ENCODE measurements at regions not wholly inside any gene's neighbourhood (a gene's known extent, or its start where the extent isn't known, plus 50 kb on each side); places are given as distances from the start of the nearest gene placed in this dataset.

DNA sequence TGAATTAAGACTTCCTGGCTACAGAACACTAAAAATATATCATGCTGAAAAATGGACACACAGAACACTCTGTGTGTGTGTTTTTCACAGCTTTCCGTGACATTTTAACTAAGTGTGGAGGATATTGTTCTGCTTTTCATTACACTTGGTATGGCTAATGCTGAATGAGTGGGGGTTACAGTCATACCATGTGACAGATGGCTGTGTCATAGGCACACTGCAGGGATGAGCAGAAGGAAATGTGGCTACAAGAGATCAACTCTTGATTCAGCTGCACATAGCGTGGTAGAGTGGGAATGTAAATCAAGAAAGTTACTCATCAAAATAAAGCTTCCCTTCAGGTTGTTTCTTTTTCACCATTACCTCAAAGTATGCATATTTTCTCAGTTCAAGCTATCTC, 669.8 kb downstream of the IQCM start:
- peak; percentile 89 for ATAC-seq
- TF ChIP-seq, protein P1, sequence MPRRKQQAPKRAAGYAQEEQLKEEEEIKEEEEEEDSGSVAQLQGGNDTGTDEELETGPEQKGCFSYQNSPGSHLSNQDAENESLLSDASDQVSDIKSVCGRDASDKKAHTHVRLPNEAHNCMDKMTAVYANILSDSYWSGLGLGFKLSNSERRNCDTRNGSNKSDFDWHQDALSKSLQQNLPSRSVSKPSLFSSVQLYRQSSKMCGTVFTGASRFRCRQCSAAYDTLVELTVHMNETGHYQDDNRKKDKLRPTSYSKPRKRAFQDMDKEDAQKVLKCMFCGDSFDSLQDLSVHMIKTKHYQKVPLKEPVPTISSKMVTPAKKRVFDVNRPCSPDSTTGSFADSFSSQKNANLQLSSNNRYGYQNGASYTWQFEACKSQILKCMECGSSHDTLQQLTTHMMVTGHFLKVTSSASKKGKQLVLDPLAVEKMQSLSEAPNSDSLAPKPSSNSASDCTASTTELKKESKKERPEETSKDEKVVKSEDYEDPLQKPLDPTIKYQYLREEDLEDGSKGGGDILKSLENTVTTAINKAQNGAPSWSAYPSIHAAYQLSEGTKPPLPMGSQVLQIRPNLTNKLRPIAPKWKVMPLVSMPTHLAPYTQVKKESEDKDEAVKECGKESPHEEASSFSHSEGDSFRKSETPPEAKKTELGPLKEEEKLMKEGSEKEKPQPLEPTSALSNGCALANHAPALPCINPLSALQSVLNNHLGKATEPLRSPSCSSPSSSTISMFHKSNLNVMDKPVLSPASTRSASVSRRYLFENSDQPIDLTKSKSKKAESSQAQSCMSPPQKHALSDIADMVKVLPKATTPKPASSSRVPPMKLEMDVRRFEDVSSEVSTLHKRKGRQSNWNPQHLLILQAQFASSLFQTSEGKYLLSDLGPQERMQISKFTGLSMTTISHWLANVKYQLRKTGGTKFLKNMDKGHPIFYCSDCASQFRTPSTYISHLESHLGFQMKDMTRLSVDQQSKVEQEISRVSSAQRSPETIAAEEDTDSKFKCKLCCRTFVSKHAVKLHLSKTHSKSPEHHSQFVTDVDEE (CRISPR knock-in tag; IDR thresholded peaks at IDR 0.05) = no peak
- no peak for TF ChIP-seq GLIS3 (CRISPR knock-in tag; IDR thresholded peaks at IDR 0.05)
- no peak for TF ChIP-seq ZC3H10 (CRISPR knock-in tag; IDR thresholded peaks at IDR 0.05)
- no peak for TF ChIP-seq BACH2 (CRISPR knock-in tag; IDR thresholded peaks at IDR 0.05; ENCODE audit: borderline replicate concordance)

GRCh38 chr4:149144060-149144459, 671.6 kb downstream of the IQCM start:
- ATAC-seq = no peak
- no peak for TF ChIP-seq RARB (CRISPR knock-in tag; IDR thresholded peaks at IDR 0.05)
- no peak for TF ChIP-seq GLIS3 (CRISPR knock-in tag; IDR thresholded peaks at IDR 0.05)
- no peak for TF ChIP-seq OSR1 (CRISPR knock-in tag; IDR thresholded peaks at IDR 0.05)
- no peak for TF ChIP-seq ZC3H10 (CRISPR knock-in tag; IDR thresholded peaks at IDR 0.05)
- no peak for TF ChIP-seq ZNF565 (CRISPR knock-in tag; conservative IDR thresholded peaks at IDR 0.05; ENCODE audit: low read depth)
- TF ChIP-seq ZFP30 (CRISPR knock-in tag; IDR thresholded peaks at IDR 0.05) = no peak
- no peak for TF ChIP-seq ZNF70 (CRISPR knock-in tag; IDR thresholded peaks at IDR 0.05)
- TF ChIP-seq, protein P1 (CRISPR knock-in tag; IDR thresholded peaks at IDR 0.05) = no peak
- TF ChIP-seq, protein P2, sequence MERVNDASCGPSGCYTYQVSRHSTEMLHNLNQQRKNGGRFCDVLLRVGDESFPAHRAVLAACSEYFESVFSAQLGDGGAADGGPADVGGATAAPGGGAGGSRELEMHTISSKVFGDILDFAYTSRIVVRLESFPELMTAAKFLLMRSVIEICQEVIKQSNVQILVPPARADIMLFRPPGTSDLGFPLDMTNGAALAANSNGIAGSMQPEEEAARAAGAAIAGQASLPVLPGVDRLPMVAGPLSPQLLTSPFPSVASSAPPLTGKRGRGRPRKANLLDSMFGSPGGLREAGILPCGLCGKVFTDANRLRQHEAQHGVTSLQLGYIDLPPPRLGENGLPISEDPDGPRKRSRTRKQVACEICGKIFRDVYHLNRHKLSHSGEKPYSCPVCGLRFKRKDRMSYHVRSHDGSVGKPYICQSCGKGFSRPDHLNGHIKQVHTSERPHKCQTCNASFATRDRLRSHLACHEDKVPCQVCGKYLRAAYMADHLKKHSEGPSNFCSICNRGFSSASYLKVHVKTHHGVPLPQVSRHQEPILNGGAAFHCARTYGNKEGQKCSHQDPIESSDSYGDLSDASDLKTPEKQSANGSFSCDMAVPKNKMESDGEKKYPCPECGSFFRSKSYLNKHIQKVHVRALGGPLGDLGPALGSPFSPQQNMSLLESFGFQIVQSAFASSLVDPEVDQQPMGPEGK (CRISPR knock-in tag; IDR thresholded peaks at IDR 0.05; ENCODE audit: borderline replicate concordance) = no peak
- TF ChIP-seq TOX (CRISPR knock-in tag; IDR thresholded peaks at IDR 0.05; ENCODE audit: borderline replicate concordance) = no peak
- TF ChIP-seq PPARA (CRISPR knock-in tag; IDR thresholded peaks at IDR 0.05; ENCODE audit: borderline replicate concordance) = no peak
- TF ChIP-seq ZNF8 (CRISPR knock-in tag; IDR thresholded peaks at IDR 0.05) = no peak
- no peak for TF ChIP-seq SNAI2 (CRISPR knock-in tag; IDR thresholded peaks at IDR 0.05)
- no peak for TF ChIP-seq CREB5 (CRISPR knock-in tag; IDR thresholded peaks at IDR 0.05; ENCODE audit: low read depth)
- TF ChIP-seq CSRNP3 (CRISPR knock-in tag; IDR thresholded peaks at IDR 0.05) = no peak

GRCh38 chr4:149141391-149141790, 674.3 kb downstream of the IQCM start:
- no peak for ATAC-seq
- TF ChIP-seq BACH2 (CRISPR knock-in tag; IDR thresholded peaks at IDR 0.05; ENCODE audit: borderline replicate concordance) (no peak), CSDC2 (CRISPR knock-in tag; IDR thresholded peaks at IDR 0.05) (no peak), CSRNP3 (CRISPR knock-in tag; IDR thresholded peaks at IDR 0.05) (no peak), SNAI2 (CRISPR knock-in tag; IDR thresholded peaks at IDR 0.05) (no peak), ZNF565 (CRISPR knock-in tag; conservative IDR thresholded peaks at IDR 0.05; ENCODE audit: low read depth) (no peak), TCF4 (CRISPR knock-in tag; IDR thresholded peaks at IDR 0.05; ENCODE audit: borderline replicate concordance) (no peak), ZNF70 (CRISPR knock-in tag; IDR thresholded peaks at IDR 0.05) (no peak), TOX (CRISPR knock-in tag; IDR thresholded peaks at IDR 0.05; ENCODE audit: borderline replicate concordance) (no peak), ESRRG (CRISPR knock-in tag; IDR thresholded peaks at IDR 0.05) (no peak)
- TF ChIP-seq, protein P2 (CRISPR knock-in tag; IDR thresholded peaks at IDR 0.05; ENCODE audit: borderline replicate concordance) = no peak
